A673 (cell line): ENCODE measurements at regions not wholly inside any gene's neighbourhood (a gene's known extent, or its start where the extent isn't known, plus 50 kb on each side); places are given as distances from the start of the nearest gene placed in this dataset.

ENCODE experiments used
- BruUV-seq: library from RNA; stranded (reverse); fragments of 400-500 nt; replicated peaks from 2 replicates; lab custom pipeline; 2021; lab: Mats Ljungman, UMichigan
- CTCF ChIA-PET: fragments of 300-600 bp; sonication (Branson Sonifier 250); formaldehyde crosslinking; loops from one replicate; lab custom pipeline; 2022; ENCODE audit warnings: antibody characterized with exemption; lab: Charles Lee
- POLR2A ChIA-PET: fragments of 300-600 bp; sonication (Branson Sonifier 250); formaldehyde crosslinking; loops from one replicate; lab custom pipeline; 2022; ENCODE audit warnings: antibody characterized with exemption; ENCODE audit not compliant: low non-redundant PET; lab: Charles Lee
- DNase-seq: peaks from one replicate; pipeline ENCODE4 v3.0.0-alpha.2; 2015; ENCODE audit warnings: low spot score
- H3K27ac ChIP-seq: fragments of 200-600 bp; sonication (generic); 2 replicates; pipeline ENCODE4 v1.5.1; 2016; ENCODE audit warnings: mixed run types, low read depth, mild to moderate bottlenecking, mixed read lengths, antibody characterized with exemption, low read length; ENCODE audit not compliant: poor library complexity, severe bottlenecking
- H3K27me3 ChIP-seq: fragments of 200-600 bp; sonication (generic); replicated peaks from 2 replicates; pipeline ENCODE4 v1.6.1; 2017; ENCODE audit warnings: mixed run types, low read depth, mild to moderate bottlenecking, mixed read lengths, antibody characterized with exemption, low read length; ENCODE audit not compliant: insufficient read depth, poor library complexity
- H3K36me3 ChIP-seq: fragments of 200-600 bp; sonication (generic); 2 replicates; pipeline ENCODE4 v1.6.1; 2016; ENCODE audit warnings: mixed run types, mild to moderate bottlenecking, mixed read lengths, antibody characterized with exemption, low read length; ENCODE audit not compliant: insufficient read depth, poor library complexity, severe bottlenecking
- H3K4me1 ChIP-seq: fragments of 200-600 bp; sonication (generic); 2 replicates; pipeline ENCODE4 v1.6.1; 2017; ENCODE audit warnings: mixed run types, mild to moderate bottlenecking, mixed read lengths, antibody characterized with exemption, low read length; ENCODE audit not compliant: insufficient read depth, poor library complexity, severe bottlenecking
- H3K4me3 ChIP-seq: fragments of 200-600 bp; sonication (generic); 2 replicates; pipeline ENCODE4 v1.5.1; 2016; ENCODE audit warnings: low read depth, mixed run types, mild to moderate bottlenecking, mixed read lengths, low read length; ENCODE audit not compliant: poor library complexity, severe bottlenecking
- H3K9me3 ChIP-seq: fragments of 200-600 bp; sonication (generic); 2 replicates; pipeline ENCODE4 v1.6.1; 2016; ENCODE audit warnings: mixed run types, low read depth, mild to moderate bottlenecking, mixed read lengths, antibody characterized with exemption, low read length; ENCODE audit not compliant: poor library complexity, severe bottlenecking
- EZH2 ChIP-seq: fragments of 200-600 bp; sonication (generic); IDR thresholded peaks from 2 replicates; pipeline ENCODE4 v1.6.1; 2017; ENCODE audit warnings: borderline replicate concordance, low read depth, mild to moderate bottlenecking, mixed read lengths, antibody characterized with exemption, low read length; ENCODE audit not compliant: poor library complexity, severe bottlenecking
- intact Hi-C: fragments of 100-400 bp; cut with micrococcal nuclease; formaldehyde crosslinking; loops from one replicate; pipeline ENCODE4 v1.10.0; 2022; ENCODE audit not compliant: unreplicated experiment
- TF ChIP-seq, protein P1 (sequence below): fragments of 300-800, 200-600 bp; sonication (generic); conservative IDR thresholded peaks from 2 replicates; pipeline ENCODE4 v1.5.1; 2017; ENCODE audit warnings: low read depth, mild to moderate bottlenecking, antibody characterized with exemption, low read length, moderate library complexity, mixed read lengths

DNA sequence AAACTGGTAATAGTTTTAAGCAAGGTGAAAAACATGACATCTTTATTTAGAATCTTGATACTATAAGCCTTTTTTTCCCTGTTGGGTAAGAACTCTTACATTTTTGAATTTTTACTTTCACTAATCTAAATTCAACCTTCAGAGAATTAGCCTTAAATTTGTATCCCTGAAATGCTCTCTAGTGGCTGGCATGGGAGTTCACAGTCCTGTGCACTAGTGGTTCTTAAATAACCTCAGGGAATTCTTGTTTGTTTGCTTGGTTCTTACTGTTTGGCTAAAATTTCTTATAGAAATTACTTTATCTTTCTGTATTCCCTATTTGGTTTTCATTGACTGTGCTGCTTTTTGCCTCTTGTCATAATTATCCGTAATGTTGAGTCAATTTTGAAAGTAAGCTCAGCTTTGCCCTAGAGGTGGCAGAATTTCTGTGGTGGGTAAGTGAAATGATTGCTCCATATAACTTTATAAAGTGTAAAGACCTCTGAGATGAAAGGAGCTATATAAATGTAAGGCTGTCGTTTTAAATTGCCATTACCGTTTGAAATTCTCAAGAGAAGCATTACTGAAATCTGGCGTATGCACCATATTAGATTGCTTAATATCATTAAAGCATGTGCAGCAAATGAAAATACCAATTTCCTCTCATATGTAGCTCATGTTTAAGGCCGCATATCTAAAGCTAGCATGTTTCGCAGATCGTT, 391.3 kb upstream of the FIGN start:
- intact Hi-C loops, result no loop called here
- POLR2A ChIA-PET, result no interaction called here
- Histone ChIP-seq H3K27me3 (peaks cover 3% of the 10 kb centered on the region), H3K4me1 (no peaks in the 10 kb centered on the region), H3K27ac (no peak overlapping the region), H3K36me3 (no peaks in the 10 kb centered on the region), H3K4me3 (no peak overlapping the region), H3K9me3 (no peaks in the 10 kb centered on the region)
- no peak for DNase-seq
- no TSS peak for BruUV-seq
- CTCF ChIA-PET, result no interaction called here
- TF ChIP-seq, protein P1, sequence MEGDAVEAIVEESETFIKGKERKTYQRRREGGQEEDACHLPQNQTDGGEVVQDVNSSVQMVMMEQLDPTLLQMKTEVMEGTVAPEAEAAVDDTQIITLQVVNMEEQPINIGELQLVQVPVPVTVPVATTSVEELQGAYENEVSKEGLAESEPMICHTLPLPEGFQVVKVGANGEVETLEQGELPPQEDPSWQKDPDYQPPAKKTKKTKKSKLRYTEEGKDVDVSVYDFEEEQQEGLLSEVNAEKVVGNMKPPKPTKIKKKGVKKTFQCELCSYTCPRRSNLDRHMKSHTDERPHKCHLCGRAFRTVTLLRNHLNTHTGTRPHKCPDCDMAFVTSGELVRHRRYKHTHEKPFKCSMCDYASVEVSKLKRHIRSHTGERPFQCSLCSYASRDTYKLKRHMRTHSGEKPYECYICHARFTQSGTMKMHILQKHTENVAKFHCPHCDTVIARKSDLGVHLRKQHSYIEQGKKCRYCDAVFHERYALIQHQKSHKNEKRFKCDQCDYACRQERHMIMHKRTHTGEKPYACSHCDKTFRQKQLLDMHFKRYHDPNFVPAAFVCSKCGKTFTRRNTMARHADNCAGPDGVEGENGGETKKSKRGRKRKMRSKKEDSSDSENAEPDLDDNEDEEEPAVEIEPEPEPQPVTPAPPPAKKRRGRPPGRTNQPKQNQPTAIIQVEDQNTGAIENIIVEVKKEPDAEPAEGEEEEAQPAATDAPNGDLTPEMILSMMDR, result no peak; the same call in 1 of the 2 replicates
- no peak for TF ChIP-seq EZH2

DNA sequence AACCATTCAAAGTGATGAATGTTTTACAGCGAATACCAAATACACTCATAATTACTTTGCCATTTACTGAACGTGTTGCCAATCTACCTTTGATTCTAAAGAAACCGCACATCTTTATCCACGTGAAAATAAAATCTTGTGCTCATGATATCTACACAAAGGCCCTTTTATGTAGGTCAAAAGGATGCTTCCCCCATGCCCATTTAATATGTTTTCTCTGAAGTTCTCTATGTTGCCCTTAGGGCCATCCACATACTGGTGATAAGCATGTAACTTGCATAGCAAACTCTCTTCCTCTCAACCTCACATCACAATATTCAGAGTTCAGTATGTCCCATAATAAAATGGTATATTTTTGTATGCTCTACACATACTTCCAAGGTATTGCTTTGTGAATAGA, 380.0 kb upstream of the FIGN start:
- ChIA-PET CTCF (no interaction called here), POLR2A (no interaction called here)
- intact Hi-C loops, result no loop called here
- Histone ChIP-seq H3K4me3 (no peak overlapping the region), H3K36me3 (no peaks in the 10 kb centered on the region), H3K27ac (no peak overlapping the region), H3K4me1 (no peaks in the 10 kb centered on the region), H3K9me3 (no peaks in the 10 kb centered on the region), H3K27me3 (no peaks in the 10 kb centered on the region)
- DNase-seq, result no peak
- BruUV-seq, result no TSS peak
- TF ChIP-seq, protein P1, result no peak
- no peak for TF ChIP-seq EZH2

DNA sequence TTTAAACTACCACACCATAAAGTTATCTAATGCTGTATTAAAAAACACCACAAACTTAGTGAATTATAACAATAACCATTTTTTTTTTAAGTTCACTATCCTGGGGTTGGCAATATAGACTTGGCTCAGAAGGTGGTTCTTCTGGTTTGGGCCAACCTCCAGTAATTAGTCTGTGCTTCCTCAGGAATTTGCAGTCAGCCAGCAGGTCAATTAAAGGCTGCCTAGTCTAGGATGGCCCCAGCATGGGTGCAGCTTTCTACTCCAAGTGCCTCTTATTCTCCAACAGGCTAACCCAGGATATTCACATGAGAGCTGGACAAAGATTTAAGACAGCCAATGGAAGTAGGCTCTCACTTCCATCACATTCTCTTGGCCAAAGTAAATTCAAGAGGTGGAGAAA, 379.1 kb upstream of the FIGN start:
- Histone ChIP-seq H3K9me3 (no peaks in the 10 kb centered on the region), H3K27ac (no peak overlapping the region), H3K4me3 (no peak overlapping the region), H3K36me3 (no peaks in the 10 kb centered on the region), H3K27me3 (no peaks in the 10 kb centered on the region), H3K4me1 (no peaks in the 10 kb centered on the region)
- BruUV-seq, result no TSS peak
- intact Hi-C loops, result no loop called here
- no peak for DNase-seq
- TF ChIP-seq, protein P1, result no peak
- TF ChIP-seq EZH2, result no peak
- ChIA-PET CTCF (no interaction called here), POLR2A (no interaction called here)
